GM18505 (cell line): ENCODE measurements at regions not wholly inside any gene's neighbourhood (a gene's known extent, or its start where the extent isn't known, plus 50 kb on each side); places are given as distances from the start of the nearest gene placed in this dataset.
"Not testable (repeated sequence)": the region's sequence is repeated elsewhere in the genome, so short reads cannot be mapped to it uniquely, and the experiment has no call there.

Source experiments
- ATAC-seq: cut with Tn5 transposase; IDR thresholded peaks from one replicate; pipeline ENCODE4 v1.9.1; 2021; ENCODE audit not compliant: unreplicated experiment
- POLR2A ChIP-seq: IDR thresholded peaks from 4 replicates; pipeline ENCODE4 v1.6.1; 2011; ENCODE audit warnings: borderline replicate concordance; ENCODE audit not compliant: insufficient read depth, insufficient read length; ENCODE audit errors: extremely low read depth

GRCh38 chr6:56839533-56840183, 115.2 kb upstream of the BEND6 start:
- no peak for ATAC-seq

GRCh38 chr6:56838965-56839364, 115.9 kb upstream of the BEND6 start:
- ATAC-seq: no peak
- TF ChIP-seq POLR2A: no peak

More at GRCh38 chr6:56839533-56840183, 115.2 kb upstream of the BEND6 start:
- no peak for TF ChIP-seq POLR2A

- no peak for ATAC-seq
- TF ChIP-seq POLR2A: no peak
These were observed 116.8 kb upstream of the BEND6 start for GRCh38 chr6:56838016-56838555.

- no peak for ATAC-seq
- TF ChIP-seq POLR2A: no peak
These were observed 117.5 kb upstream of the BEND6 start for GRCh38 chr6:56837322-56837894.

GRCh38 chr6:56835612-56836011, 119.3 kb upstream of the BEND6 start:
- TF ChIP-seq POLR2A: no peak
- no peak for ATAC-seq

GRCh38 chr6:56833873-56834272, 121.0 kb upstream of the BEND6 start:
- ATAC-seq: no peak
- no peak for TF ChIP-seq POLR2A

GRCh38 chr6:56833127-56833791, 121.6 kb upstream of the BEND6 start:
- no peak for ATAC-seq

DNA sequence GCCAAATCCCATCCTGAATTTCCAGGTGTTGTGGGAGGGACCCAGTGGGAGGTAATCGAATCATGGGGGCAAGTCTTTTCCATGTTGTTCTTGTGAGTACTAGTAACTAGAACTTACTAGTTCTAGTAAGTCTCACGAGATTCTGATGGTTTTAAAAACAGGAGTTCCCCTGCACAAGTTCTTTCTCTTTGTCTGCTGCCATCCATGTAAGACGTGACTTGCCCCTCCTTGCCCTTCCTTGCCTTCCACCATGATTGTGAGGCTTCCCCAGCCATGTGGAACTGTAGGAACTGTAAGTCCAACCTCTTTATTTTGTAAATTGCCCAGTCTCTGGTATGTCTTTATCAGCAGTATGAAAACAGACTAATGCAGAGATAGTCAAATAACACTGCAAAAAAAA, 122.7 kb upstream of the BEND6 start:
- no peak for ATAC-seq

More at GRCh38 chr6:56833127-56833791, 121.6 kb upstream of the BEND6 start:
- no peak for TF ChIP-seq POLR2A

GRCh38 chr6:56831334-56831733, 123.6 kb upstream of the BEND6 start:
- no peak for TF ChIP-seq POLR2A
- no peak for ATAC-seq

More for the DNA sequence above, 122.7 kb upstream of the BEND6 start:
- no peak for TF ChIP-seq POLR2A

DNA sequence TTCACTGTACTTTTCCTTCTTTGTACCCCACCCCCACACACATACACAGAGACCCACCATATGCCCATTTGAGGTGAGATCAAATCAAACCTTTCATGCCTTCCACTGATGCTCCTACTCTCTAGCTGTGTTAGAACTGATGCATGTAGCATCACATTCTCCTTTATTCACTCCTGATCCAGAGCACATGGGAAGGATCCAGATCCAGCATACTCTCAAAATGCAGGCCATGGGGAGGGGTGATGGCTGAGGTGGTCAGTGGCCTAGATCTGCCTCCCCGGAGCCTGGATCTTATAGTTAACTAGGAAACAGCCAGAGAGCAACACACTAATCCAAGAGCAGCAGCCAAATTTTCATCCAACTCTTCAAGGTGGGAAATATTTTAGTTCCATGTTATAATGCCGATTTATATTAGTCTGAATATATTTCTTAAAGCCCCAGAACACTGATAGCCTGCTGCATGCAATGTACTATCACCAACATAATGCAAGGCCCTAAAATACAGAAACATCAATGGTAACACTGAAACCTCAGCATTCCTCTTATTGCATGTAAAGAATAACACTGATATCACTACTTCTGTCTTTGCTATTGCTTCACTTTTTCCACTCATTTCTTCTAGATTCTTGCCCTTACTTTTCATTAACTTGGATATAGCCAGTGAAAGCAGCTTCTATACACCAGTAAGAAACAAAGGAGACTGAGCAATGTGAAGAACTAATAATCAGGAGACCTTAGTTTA, 126.8 kb upstream of the BEND6 start:
- ATAC-seq: no peak
- no peak for TF ChIP-seq POLR2A

- ATAC-seq: not testable (repeated sequence)
These were observed 130.5 kb upstream of the BEND6 start for GRCh38 chr6:56824431-56824830.

DNA sequence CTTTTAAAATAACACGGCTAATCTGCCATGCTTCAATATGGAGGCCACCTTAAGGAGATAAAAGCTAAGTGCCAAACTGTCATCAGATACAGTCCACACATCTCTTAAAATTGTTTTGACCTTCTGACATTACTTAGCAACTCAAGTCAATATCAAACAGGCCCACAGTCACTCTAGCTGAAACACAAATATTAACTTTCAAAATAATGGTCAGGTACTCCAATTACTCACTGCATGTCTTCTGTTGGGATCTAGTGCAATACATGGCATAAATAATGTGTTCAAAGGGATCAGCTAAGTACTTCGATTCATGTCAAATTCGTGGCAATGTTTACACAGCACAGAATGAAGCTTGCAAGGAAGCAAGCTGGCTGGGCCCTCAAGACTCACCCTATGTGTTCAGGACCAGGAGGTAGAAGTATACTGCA, 133.9 kb upstream of the BEND6 start:
- TF ChIP-seq POLR2A: no peak
- no peak for ATAC-seq

DNA sequence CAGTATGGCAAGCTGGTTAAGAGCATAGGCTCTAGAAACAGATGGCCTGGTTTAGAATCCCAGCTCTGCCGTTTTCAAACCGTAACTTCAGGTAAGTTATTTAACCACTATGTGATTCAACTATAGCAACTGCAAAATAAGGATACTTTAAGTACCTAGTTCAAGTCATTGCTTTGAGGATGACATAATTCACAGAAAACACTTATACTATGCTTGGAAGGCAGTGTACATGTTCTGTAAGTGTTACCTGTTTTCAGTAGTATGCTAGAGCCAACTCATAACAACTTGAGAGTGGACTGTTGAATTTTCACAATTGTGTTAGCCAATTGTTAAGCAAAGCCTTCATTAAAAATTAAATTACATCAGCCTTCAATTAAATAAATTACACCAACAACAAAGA, 134.8 kb upstream of the BEND6 start:
- TF ChIP-seq POLR2A: no peak
- ATAC-seq: no peak
